Kidney (tissue), 13 donors: ENCODE measurements at regions not wholly inside any gene's neighbourhood (a gene's known extent, or its start where the extent isn't known, plus 50 kb on each side); places are given as distances from the start of the nearest gene placed in this dataset.

Experiments
- DNase-seq, 5 donors: peaks; one replicate each; pipeline ENCODE4 v3.0.0-alpha.2; 2013 to 2020
- FAIRE-seq: peaks from 2 replicates; lab custom pipeline; 2012; peaks lifted over from hg19 to GRCh38; lab: Jason Lieb, UNC
- H3K27ac ChIP-seq, 2 donors: one replicate each; pipeline ENCODE4 v1.7.0; 2013; ENCODE audit warnings: low read depth in 2 of 2, low read length in 2 of 2, inconsistent platforms in 1 of 2
- H3K27me3 ChIP-seq: one replicate; pipeline ENCODE4 v1.7.1; 2013; ENCODE audit warnings: low read length, inconsistent platforms; ENCODE audit not compliant: control insufficient read depth, insufficient read depth
- H3K36me3 ChIP-seq, 3 donors: one replicate each; pipeline versions ENCODE4 v1.7.0 to v1.7.1; 2013; ENCODE audit warnings: low read length in 3 of 3, control low read depth in 1 of 3, inconsistent platforms in 1 of 3; ENCODE audit not compliant: insufficient read depth in 3 of 3, control insufficient read depth in 2 of 3
- H3K4me1 ChIP-seq, 3 donors: one replicate each; pipeline versions ENCODE4 v1.7.0 to v1.7.1; 2013; ENCODE audit warnings: low read length in 3 of 3, inconsistent platforms in 1 of 3, low read depth in 1 of 3; ENCODE audit not compliant: control insufficient read depth in 2 of 3, insufficient read depth in 2 of 3
- H3K4me3 ChIP-seq, 3 donors: one replicate each; pipeline versions ENCODE4 v1.7.0 to v1.8.1; 2013; ENCODE audit warnings: low read length in 3 of 3, control low read depth in 1 of 3, inconsistent platforms in 1 of 3
- H3K9ac ChIP-seq, 3 donors: one replicate each; pipeline versions ENCODE4 v1.7.0 to v1.7.1; 2013; ENCODE audit warnings: low read length in 3 of 3, control low read depth in 1 of 3, inconsistent platforms in 1 of 3
- H3K9me3 ChIP-seq, 3 donors: one replicate each; pipeline versions ENCODE4 v1.7.0 to v1.7.1; 2013; ENCODE audit warnings: low read length in 3 of 3, control low read depth in 1 of 3, inconsistent platforms in 1 of 3; ENCODE audit not compliant: control insufficient read depth in 2 of 3, insufficient read depth in 1 of 3
- CTCF ChIP-seq: IDR thresholded peaks from 3 replicates; pipeline ENCODE4 v1.5.1; 2012; ENCODE audit warnings: mild to moderate bottlenecking, moderate library complexity, borderline replicate concordance; ENCODE audit not compliant: insufficient read depth; ENCODE audit errors: extremely low read depth
- intact Hi-C: fragments of 100-400 bp; cut with DNase I; formaldehyde crosslinking; loops from one replicate; pipeline ENCODE4 v1.11.1; 2022
- donor health status: control.
- donor health status: control.
- donor health status: control.
- donor health status: control.
- donor health status: control.
- donor health status: DM: yes; HTN: yes; CAD: no.
- donor health status: Normal renal cell carcinoma (clear cell type).

DNA sequence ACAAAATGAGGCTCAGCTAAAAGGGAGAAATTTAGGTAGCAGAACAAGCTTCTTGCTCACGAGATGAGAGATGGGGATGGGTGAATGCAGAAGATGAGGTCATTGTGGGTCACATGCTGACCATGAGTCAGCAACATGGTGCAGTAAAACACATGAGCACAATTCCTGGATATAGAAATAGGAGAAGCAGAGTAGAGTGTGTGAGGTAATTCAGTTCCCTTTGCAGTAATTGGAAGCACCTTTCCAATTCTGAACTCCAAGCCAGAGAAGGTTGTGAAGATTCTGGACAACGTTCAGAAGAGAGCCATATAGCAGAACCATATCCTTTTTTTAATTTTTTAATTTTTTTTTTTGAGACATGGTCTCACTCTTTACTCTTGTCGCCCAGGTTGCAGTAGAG is 62.0 kb upstream of the LMNTD1 start:
- intact Hi-C loops = no loop called here
- H3K9ac ChIP-seq = no peak overlapping the region
- H3K36me3 ChIP-seq = no peaks in the 10 kb centered on the region
- DNase-seq (no peak), FAIRE-seq (no peak)
- TF ChIP-seq CTCF = no peak
- no peaks in the 10 kb centered on the region for H3K27me3 ChIP-seq
- no peak overlapping the region for H3K4me3 ChIP-seq
- no peak overlapping the region for H3K27ac ChIP-seq
- no peaks in the 10 kb centered on the region for H3K9me3 ChIP-seq
- H3K4me1 ChIP-seq = no peaks in the 10 kb centered on the region

- no peak for FAIRE-seq
- intact Hi-C loops = no loop called here
- no peaks in the 10 kb centered on the region for H3K36me3 ChIP-seq
These were observed 63.2 kb upstream of the LMNTD1 start for GRCh38 chr12:25616286-25616685.

GRCh38 chr12:25617991-25618390 is 64.9 kb upstream of the LMNTD1 start:
- H3K9me3 ChIP-seq = no peaks in the 10 kb centered on the region
- no peak overlapping the region for H3K4me3 ChIP-seq
- H3K9ac ChIP-seq = no peak overlapping the region
- DNase-seq (no peak), FAIRE-seq (no peak)
- no peaks in the 10 kb centered on the region for H3K27me3 ChIP-seq
- no peaks in the 10 kb centered on the region for H3K36me3 ChIP-seq
- no peak for TF ChIP-seq CTCF
- no peak overlapping the region for H3K27ac ChIP-seq
- intact Hi-C loops = no loop called here
- H3K4me1 ChIP-seq = no peaks in the 10 kb centered on the region

More at GRCh38 chr12:25616286-25616685, 63.2 kb upstream of the LMNTD1 start:
- Histone ChIP-seq H3K9me3 (no peaks in the 10 kb centered on the region), H3K9ac (no peak overlapping the region), H3K4me3 (no peak overlapping the region), H3K27me3 (no peaks in the 10 kb centered on the region), H3K27ac (no peak overlapping the region), H3K4me1 (no peaks in the 10 kb centered on the region)
- DNase-seq = no peak
- TF ChIP-seq CTCF = no peak

DNA sequence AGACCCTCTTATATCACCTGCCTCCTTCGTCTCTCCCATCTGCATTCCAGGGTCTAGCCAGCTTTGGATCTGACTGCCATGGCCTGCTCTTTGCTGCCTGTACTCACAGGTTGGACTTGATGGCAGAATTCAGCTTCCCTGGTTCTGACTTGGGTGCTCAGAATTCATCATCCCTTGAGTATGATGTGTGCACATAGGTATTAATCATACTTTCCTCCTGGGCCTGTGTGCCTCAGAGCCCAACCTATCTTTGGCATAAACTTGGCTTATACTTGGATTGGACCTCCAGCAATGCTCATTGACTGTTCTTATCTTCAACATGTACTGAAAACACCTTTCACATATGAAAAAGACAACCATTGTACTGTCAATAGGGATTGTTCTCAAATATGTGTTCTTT is 70.7 kb upstream of the LMNTD1 start:
- Histone ChIP-seq H3K27ac (no peak overlapping the region), H3K27me3 (no peaks in the 10 kb centered on the region), H3K4me1 (no peaks in the 10 kb centered on the region), H3K9ac (no peak overlapping the region), H3K9me3 (no peaks in the 10 kb centered on the region), H3K4me3 (no peak overlapping the region), H3K36me3 (no peaks in the 10 kb centered on the region)
- FAIRE-seq (no peak), DNase-seq (no peak)
- intact Hi-C loops = no loop called here
- no peak for TF ChIP-seq CTCF
